Neural crest cell (in vitro differentiated cells): ENCODE measurements at regions not wholly inside any gene's neighbourhood (a gene's known extent, or its start where the extent isn't known, plus 50 kb on each side); places are given as distances from the start of the nearest gene placed in this dataset.

Experiments
- DNase-seq: peaks from one replicate; pipeline ENCODE4 v3.0.0; 2021; ENCODE audit warnings: low read depth, mixed read lengths, low spot score
- H3K27ac Mint-ChIP-seq: one replicate; pipeline ENCODE4 v1.8.0; 2021; ENCODE audit warnings: mild to moderate bottlenecking, mixed read lengths; ENCODE audit not compliant: unreplicated experiment
- H3K27me3 Mint-ChIP-seq: 2 replicates; pipeline ENCODE4 v1.8.0; 2021; ENCODE audit warnings: low read depth, mild to moderate bottlenecking, mixed read lengths
- H3K36me3 Mint-ChIP-seq: 2 replicates; pipeline ENCODE4 v1.8.0; 2021; ENCODE audit warnings: low read depth, mild to moderate bottlenecking, mixed read lengths
- H3K4me1 Mint-ChIP-seq: 2 replicates; pipeline ENCODE4 v1.8.0; 2021; ENCODE audit warnings: mixed read lengths
- H3K4me3 Mint-ChIP-seq: one replicate; pipeline ENCODE4 v1.8.0; 2021; ENCODE audit warnings: mild to moderate bottlenecking, mixed read lengths
- H3K9me3 Mint-ChIP-seq: 2 replicates; pipeline ENCODE4 v1.8.0; 2021; ENCODE audit warnings: mixed read lengths
- TF ChIP-seq, protein P1 (sequence below): fragments of 200-600 bp; sonication (generic); conservative IDR thresholded peaks from 2 replicates; pipeline ENCODE4 v1.5.0; 2021; ENCODE audit warnings: antibody characterized with exemption, mild to moderate bottlenecking

DNA sequence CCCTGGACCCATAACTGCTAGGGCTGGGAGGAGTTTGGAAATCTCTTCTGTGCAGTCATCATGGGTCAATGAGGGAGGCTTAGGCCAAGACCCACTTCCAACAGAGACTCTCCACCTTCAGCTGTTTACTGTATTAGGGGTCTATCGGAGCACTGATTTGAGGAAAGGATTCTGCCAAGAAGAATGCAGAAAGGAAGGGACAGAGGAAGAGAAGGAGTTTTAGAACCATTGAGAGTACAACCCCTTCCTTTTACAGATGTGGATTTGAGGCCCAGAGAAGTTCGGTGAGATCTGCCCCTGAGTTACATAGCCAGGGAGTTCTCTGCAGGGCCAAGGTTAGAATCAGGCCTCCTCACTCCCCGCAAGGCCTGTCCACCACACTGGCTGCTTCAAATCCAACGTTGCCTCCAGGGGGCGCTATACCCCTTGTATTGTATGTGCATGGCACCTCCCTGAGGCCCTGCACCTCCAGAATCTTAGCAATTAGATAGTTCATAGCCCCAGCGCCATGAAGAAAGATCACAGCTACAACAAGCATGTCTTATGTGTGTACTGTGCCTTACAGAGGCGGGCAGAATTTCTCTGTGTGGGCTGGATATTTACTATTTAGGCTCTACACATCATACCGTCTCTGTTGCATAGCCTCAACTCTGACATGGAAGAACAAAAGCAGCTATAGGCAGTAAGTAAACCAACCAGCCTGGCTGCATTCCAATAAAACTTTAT, 246.8 kb downstream of the SKIDA1 start:
- H3K4me3 Mint-ChIP-seq, result no peak overlapping the region
- no peak overlapping the region for H3K27ac Mint-ChIP-seq
- peak; percentile 99 for DNase-seq
- TF ChIP-seq, protein P1, sequence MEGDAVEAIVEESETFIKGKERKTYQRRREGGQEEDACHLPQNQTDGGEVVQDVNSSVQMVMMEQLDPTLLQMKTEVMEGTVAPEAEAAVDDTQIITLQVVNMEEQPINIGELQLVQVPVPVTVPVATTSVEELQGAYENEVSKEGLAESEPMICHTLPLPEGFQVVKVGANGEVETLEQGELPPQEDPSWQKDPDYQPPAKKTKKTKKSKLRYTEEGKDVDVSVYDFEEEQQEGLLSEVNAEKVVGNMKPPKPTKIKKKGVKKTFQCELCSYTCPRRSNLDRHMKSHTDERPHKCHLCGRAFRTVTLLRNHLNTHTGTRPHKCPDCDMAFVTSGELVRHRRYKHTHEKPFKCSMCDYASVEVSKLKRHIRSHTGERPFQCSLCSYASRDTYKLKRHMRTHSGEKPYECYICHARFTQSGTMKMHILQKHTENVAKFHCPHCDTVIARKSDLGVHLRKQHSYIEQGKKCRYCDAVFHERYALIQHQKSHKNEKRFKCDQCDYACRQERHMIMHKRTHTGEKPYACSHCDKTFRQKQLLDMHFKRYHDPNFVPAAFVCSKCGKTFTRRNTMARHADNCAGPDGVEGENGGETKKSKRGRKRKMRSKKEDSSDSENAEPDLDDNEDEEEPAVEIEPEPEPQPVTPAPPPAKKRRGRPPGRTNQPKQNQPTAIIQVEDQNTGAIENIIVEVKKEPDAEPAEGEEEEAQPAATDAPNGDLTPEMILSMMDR, result peak; percentile 96
- H3K27me3 Mint-ChIP-seq, result no peaks in the 10 kb centered on the region
- H3K9me3 Mint-ChIP-seq, result peaks cover 3% of the 10 kb centered on the region
- H3K4me1 Mint-ChIP-seq, result peaks cover 40% of the 10 kb centered on the region
- H3K36me3 Mint-ChIP-seq, result no peaks in the 10 kb centered on the region

DNA sequence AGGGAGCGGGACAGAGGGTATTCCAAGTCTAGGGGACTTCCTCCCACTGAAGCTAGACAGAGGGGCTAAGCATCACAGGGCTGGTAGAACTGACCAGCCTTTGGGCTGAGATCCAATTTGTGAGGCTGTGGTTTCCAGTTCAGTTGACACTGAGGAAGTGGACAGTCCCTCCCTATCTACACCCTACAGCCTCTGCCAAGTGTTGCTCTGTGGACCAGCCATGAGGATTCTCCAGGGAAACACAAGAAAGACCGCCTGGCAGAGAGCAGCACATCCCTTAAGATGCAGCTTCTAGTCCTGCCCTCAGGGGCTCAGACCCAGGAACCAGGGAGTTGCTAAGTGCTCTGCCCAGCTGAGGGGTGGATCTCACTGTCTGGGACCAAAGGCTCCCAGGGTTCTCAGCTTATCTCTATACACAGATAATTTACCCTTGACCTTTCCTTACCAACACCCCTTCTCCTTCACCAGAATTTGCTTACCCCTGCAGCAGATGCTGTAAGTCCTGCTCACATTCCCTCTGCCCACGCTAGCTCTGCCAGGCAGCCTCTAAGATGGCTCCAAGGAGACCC, 252.0 kb downstream of the SKIDA1 start:
- no peak for DNase-seq
- Mint-ChIP-seq H3K4me3 (no peak overlapping the region), H3K36me3 (peaks cover 2% of the 10 kb centered on the region), H3K27ac (no peak overlapping the region), H3K4me1 (peaks cover 2% of the 10 kb centered on the region), H3K27me3 (no peaks in the 10 kb centered on the region), H3K9me3 (peaks cover 3% of the 10 kb centered on the region)
- TF ChIP-seq, protein P1, result no peak

DNA sequence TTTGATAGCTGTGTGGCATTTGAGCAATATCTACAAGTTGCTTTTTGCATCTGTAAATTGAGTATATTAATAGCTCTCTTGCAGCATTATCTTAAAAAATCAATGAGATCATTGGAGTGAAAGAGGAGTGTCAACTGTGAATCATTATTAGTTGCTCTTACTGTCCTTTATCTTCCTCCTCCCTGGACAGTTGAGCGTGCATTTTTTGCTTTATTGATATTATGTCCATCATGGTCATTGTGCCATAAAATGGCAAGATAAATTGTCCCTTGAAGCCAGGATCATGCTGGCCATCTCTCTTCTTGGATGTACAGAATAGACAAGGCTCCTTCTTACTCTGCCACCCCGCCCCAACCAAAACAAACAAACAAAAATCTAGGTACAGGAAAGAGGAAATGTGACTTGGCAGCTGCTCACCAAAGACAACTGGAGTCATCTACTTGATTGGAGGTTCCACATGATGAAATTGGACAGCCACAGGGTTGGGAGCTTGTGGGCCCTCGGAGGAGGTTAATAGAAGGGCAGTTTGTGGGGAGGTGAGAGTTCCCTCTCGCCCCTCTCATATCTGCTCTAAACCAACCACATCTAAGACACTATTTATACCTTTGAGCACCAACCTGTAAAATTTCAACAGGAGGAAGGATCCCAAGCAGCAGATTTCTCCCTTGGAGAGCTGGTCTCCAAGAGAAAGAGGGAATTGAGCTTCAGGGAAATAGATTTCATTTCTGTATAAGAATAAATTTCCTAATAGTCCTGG, 252.7 kb downstream of the SKIDA1 start:
- Mint-ChIP-seq H3K4me3 (no peak overlapping the region), H3K36me3 (peaks cover 2% of the 10 kb centered on the region), H3K9me3 (peaks cover 3% of the 10 kb centered on the region), H3K4me1 (no peaks in the 10 kb centered on the region), H3K27ac (no peak overlapping the region), H3K27me3 (no peaks in the 10 kb centered on the region)
- DNase-seq, result no peak
- TF ChIP-seq, protein P1, result no peak

DNA sequence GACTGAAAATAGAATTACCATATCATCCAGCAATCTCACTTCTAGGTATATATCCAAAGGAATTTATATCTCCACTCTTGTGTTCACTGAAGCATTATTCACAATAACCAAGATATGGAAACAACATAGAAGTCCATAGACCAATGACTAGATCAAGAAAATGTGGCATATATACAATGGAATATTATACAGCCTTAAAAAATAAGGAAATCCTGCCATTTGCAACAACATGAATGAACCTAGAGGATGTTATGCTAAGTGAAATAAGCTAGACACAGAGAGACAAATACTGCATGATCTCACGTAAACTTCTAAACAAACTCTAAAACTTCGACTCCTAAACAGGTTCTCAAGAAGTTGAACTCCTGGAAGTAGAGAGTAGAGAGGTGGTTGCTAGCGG, 254.5 kb downstream of the SKIDA1 start:
- no peak for DNase-seq
- no peaks in the 10 kb centered on the region for H3K4me1 Mint-ChIP-seq
- H3K4me3 Mint-ChIP-seq, result no peak overlapping the region
- H3K36me3 Mint-ChIP-seq, result peaks cover 2% of the 10 kb centered on the region
- no peaks in the 10 kb centered on the region for H3K27me3 Mint-ChIP-seq
- H3K9me3 Mint-ChIP-seq, result peaks cover 3% of the 10 kb centered on the region
- TF ChIP-seq, protein P1, result no peak
- no peak overlapping the region for H3K27ac Mint-ChIP-seq

DNA sequence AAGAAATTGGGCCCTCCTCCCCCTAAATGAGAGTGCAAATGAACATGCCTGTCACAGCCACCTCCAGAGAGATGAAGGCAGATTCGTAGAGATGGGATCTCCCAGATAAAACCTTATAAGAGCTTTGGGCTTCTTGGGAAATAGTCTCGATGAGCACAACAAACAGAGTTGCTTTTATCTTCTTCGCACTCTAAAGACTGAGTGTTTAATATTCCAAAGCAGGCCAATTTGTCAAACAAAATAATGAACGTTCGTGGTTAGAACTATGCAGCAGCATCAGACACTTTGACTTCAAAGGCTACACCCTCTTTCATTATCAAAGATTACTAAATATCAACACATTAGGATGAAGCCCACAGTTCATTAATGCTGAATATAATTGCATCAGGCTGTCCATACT, 256.2 kb downstream of the SKIDA1 start:
- no peaks in the 10 kb centered on the region for H3K9me3 Mint-ChIP-seq
- TF ChIP-seq, protein P1, result no peak
- H3K27ac Mint-ChIP-seq, result no peak overlapping the region
- peaks cover 2% of the 10 kb centered on the region for H3K36me3 Mint-ChIP-seq
- no peaks in the 10 kb centered on the region for H3K4me1 Mint-ChIP-seq
- no peaks in the 10 kb centered on the region for H3K27me3 Mint-ChIP-seq
- no peak overlapping the region for H3K4me3 Mint-ChIP-seq
- no peak for DNase-seq
